ENCODE measurements at regions not wholly inside any gene's neighbourhood (a gene's known extent, or its start where the extent isn't known, plus 50 kb on each side); places are given as distances from the start of the nearest gene placed in this dataset.

- no peaks in the 10 kb centered on the region for H3K4me1 ChIP-seq (ENCODE audit: low read length)
- no peak overlapping the region for H2AFZ ChIP-seq (ENCODE audit: low read depth, low read length)
Measured at GRCh38 chr20:10994991-10995700, 321.3 kb upstream of the JAG1 start.

DNA sequence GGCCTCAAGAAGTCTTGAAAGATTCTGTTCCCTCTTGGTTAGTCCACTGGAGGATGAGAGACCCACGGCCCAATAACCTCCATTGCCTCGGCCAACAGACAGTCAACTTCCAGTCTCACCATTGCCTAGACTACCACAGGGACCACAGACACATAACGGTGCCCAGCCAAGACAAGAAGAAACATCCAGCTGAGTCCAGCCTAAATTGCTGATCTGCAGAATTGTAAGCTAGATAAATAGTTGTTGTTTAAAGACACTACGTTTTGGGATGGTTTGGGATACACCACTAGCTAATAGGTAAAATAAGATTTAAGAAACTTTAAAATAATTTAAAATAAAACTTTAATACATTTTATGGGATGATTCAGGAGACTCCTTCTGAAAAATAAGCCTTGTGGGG lies 324.7 kb upstream of the JAG1 start:
- no peak overlapping the region for H2AFZ ChIP-seq (ENCODE audit: low read depth, low read length)
- no peak overlapping the region for H3K4me3 ChIP-seq (ENCODE audit: low read length)
- H4K20me1 ChIP-seq (ENCODE audit: insufficient read depth, low read length): no peaks in the 10 kb centered on the region
- no peak overlapping the region for H3K4me2 ChIP-seq (ENCODE audit: low read length)
- H3K9ac ChIP-seq (ENCODE audit: low read length): no peak overlapping the region
- H3K4me1 ChIP-seq (ENCODE audit: low read length): no peaks in the 10 kb centered on the region
- H3K27me3 ChIP-seq (ENCODE audit: low read depth, low read length): peaks cover 3% of the 10 kb centered on the region; the same call in 1 of the 2 replicates
- TF ChIP-seq, protein P1, sequence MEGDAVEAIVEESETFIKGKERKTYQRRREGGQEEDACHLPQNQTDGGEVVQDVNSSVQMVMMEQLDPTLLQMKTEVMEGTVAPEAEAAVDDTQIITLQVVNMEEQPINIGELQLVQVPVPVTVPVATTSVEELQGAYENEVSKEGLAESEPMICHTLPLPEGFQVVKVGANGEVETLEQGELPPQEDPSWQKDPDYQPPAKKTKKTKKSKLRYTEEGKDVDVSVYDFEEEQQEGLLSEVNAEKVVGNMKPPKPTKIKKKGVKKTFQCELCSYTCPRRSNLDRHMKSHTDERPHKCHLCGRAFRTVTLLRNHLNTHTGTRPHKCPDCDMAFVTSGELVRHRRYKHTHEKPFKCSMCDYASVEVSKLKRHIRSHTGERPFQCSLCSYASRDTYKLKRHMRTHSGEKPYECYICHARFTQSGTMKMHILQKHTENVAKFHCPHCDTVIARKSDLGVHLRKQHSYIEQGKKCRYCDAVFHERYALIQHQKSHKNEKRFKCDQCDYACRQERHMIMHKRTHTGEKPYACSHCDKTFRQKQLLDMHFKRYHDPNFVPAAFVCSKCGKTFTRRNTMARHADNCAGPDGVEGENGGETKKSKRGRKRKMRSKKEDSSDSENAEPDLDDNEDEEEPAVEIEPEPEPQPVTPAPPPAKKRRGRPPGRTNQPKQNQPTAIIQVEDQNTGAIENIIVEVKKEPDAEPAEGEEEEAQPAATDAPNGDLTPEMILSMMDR (IDR thresholded peaks at IDR 0.05; ENCODE audit: low read depth, low read length): no peak
- TF ChIP-seq EZH2phosphoT487 (IDR thresholded peaks at IDR 0.05; ENCODE audit: low read depth): no peak
- H3K79me2 ChIP-seq (ENCODE audit: low read length): no peaks in the 10 kb centered on the region
- H3K36me3 ChIP-seq (replicated peaks; ENCODE audit: low read depth, low read length): no peaks in the 10 kb centered on the region
- H3K27ac ChIP-seq (ENCODE audit: low read length): no peak overlapping the region
- H3K9me3 ChIP-seq (ENCODE audit: insufficient read depth, low read length): no peaks in the 10 kb centered on the region

More at GRCh38 chr20:10994991-10995700, 321.3 kb upstream of the JAG1 start:
- no peaks in the 10 kb centered on the region for H3K79me2 ChIP-seq (ENCODE audit: low read length)
- H3K36me3 ChIP-seq (replicated peaks; ENCODE audit: low read depth, low read length): no peaks in the 10 kb centered on the region
- H3K27ac ChIP-seq (ENCODE audit: low read length): no peak overlapping the region
- H4K20me1 ChIP-seq (ENCODE audit: insufficient read depth, low read length): no peaks in the 10 kb centered on the region
- H3K9ac ChIP-seq (ENCODE audit: low read length): no peak overlapping the region
- H3K9me3 ChIP-seq (ENCODE audit: insufficient read depth, low read length): no peaks in the 10 kb centered on the region
- no peak overlapping the region for H3K4me3 ChIP-seq (ENCODE audit: low read length)
- no peaks in the 10 kb centered on the region for H3K27me3 ChIP-seq (ENCODE audit: low read depth, low read length)
- no peak for TF ChIP-seq EZH2phosphoT487 (IDR thresholded peaks at IDR 0.05; ENCODE audit: low read depth)
- TF ChIP-seq, protein P1 (IDR thresholded peaks at IDR 0.05; ENCODE audit: low read depth, low read length): no peak
- no peak overlapping the region for H3K4me2 ChIP-seq (ENCODE audit: low read length)

- H3K9me3 ChIP-seq (ENCODE audit: insufficient read depth, low read length): no peaks in the 10 kb centered on the region
- H3K4me3 ChIP-seq (ENCODE audit: low read length): no peak overlapping the region
- H3K4me2 ChIP-seq (ENCODE audit: low read length): no peak overlapping the region
- H2AFZ ChIP-seq (ENCODE audit: low read depth, low read length): no peak overlapping the region
- H3K9ac ChIP-seq (ENCODE audit: low read length): no peak overlapping the region
- no peaks in the 10 kb centered on the region for H3K4me1 ChIP-seq (ENCODE audit: low read length)
- no peak overlapping the region for H3K27ac ChIP-seq (ENCODE audit: low read length)
- H3K36me3 ChIP-seq (replicated peaks; ENCODE audit: low read depth, low read length): no peaks in the 10 kb centered on the region
- H3K79me2 ChIP-seq (ENCODE audit: low read length): no peaks in the 10 kb centered on the region
- no peaks in the 10 kb centered on the region for H4K20me1 ChIP-seq (ENCODE audit: insufficient read depth, low read length)
- H3K27me3 ChIP-seq (ENCODE audit: low read depth, low read length): peaks cover 3% of the 10 kb centered on the region; the same call in 1 of the 2 replicates
- TF ChIP-seq, protein P1 (IDR thresholded peaks at IDR 0.05; ENCODE audit: low read depth, low read length): no peak
- TF ChIP-seq EZH2phosphoT487 (IDR thresholded peaks at IDR 0.05; ENCODE audit: low read depth): no peak
Measured at GRCh38 chr20:11000416-11000815, 326.6 kb upstream of the JAG1 start.

DNA sequence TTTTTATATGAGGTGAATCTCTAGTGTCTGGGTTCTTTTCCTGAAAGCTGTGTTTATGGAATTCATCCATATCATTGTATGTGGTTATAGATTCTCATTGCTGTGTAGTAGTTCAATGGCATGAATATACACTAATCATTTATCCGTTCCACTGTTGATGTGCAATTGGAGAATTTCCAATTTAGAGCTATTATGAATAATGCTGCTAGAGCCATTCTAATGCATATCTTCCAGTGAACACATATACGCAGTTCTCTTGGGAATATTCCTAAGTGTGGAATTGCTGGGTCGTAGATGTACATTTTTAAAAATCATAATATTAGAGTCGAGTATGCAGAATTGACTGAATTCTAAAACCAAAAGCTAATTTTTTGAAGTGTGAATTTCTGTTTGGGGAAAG lies 327.5 kb upstream of the JAG1 start:
- H3K27me3 ChIP-seq (ENCODE audit: low read depth, low read length): peaks cover 3% of the 10 kb centered on the region; the same call in 1 of the 2 replicates
- H3K4me3 ChIP-seq (ENCODE audit: low read length): no peak overlapping the region
- no peaks in the 10 kb centered on the region for H3K36me3 ChIP-seq (replicated peaks; ENCODE audit: low read depth, low read length)
- H4K20me1 ChIP-seq (ENCODE audit: insufficient read depth, low read length): no peaks in the 10 kb centered on the region
- no peak overlapping the region for H3K27ac ChIP-seq (ENCODE audit: low read length)
- TF ChIP-seq, protein P1 (IDR thresholded peaks at IDR 0.05; ENCODE audit: low read depth, low read length): no peak
- no peak for TF ChIP-seq EZH2phosphoT487 (IDR thresholded peaks at IDR 0.05; ENCODE audit: low read depth)
- no peak overlapping the region for H3K4me2 ChIP-seq (ENCODE audit: low read length)
- no peak overlapping the region for H3K9ac ChIP-seq (ENCODE audit: low read length)
- no peaks in the 10 kb centered on the region for H3K4me1 ChIP-seq (ENCODE audit: low read length)
- no peaks in the 10 kb centered on the region for H3K9me3 ChIP-seq (ENCODE audit: insufficient read depth, low read length)
- no peak overlapping the region for H2AFZ ChIP-seq (ENCODE audit: low read depth, low read length)
- H3K79me2 ChIP-seq (ENCODE audit: low read length): no peaks in the 10 kb centered on the region

Data from OCI-LY3 (cell line).